Lower lobe of right lung (tissue), 2 donors: ENCODE measurements at regions not wholly inside any gene's neighbourhood (a gene's known extent, or its start where the extent isn't known, plus 50 kb on each side); places are given as distances from the start of the nearest gene placed in this dataset.

Experiments
- ATAC-seq, 2 donors: fragments of 200-7000 bp; cut with Tn5 transposase; one replicate each; pipeline ENCODE4 v1.9.1; 2020 to 2022; ENCODE audit warnings: mild to moderate bottlenecking in 2 of 2, moderate library complexity in 2 of 2
- DNase-seq: peaks from one replicate; pipeline ENCODE4 v3.0.0-alpha.2; 2020
- H3K27ac ChIP-seq: fragments of 200-600 bp; one replicate; pipeline ENCODE4 v1.8.0; 2022
- H3K27me3 ChIP-seq: fragments of 200-600 bp; one replicate; pipeline ENCODE4 v1.8.0; 2022; ENCODE audit warnings: low read depth
- H3K36me3 ChIP-seq: fragments of 200-600 bp; one replicate; pipeline ENCODE4 v1.8.0; 2022; ENCODE audit warnings: mild to moderate bottlenecking
- H3K4me1 ChIP-seq: fragments of 200-600 bp; one replicate; pipeline ENCODE4 v1.8.0; 2022
- H3K4me3 ChIP-seq: fragments of 200-600 bp; one replicate; pipeline ENCODE4 v1.8.0; 2022; ENCODE audit warnings: mild to moderate bottlenecking
- H3K9me3 ChIP-seq: fragments of 200-600 bp; one replicate; pipeline ENCODE4 v1.8.0; 2022
- intact Hi-C: fragments of 100-400 bp; cut with DNase I; formaldehyde crosslinking; loops from one replicate; pipeline ENCODE4 v1.11.0; 2022
- TF ChIP-seq, protein P1 (sequence below): fragments of 200-600 bp; IDR thresholded peaks from one replicate; pipeline ENCODE4 v1.8.0; 2022; ENCODE audit warnings: antibody characterized with exemption, mild to moderate bottlenecking
- donor health status: DM: no; HTN: yes; CAD: no; lungs with severe emphysema.

DNA sequence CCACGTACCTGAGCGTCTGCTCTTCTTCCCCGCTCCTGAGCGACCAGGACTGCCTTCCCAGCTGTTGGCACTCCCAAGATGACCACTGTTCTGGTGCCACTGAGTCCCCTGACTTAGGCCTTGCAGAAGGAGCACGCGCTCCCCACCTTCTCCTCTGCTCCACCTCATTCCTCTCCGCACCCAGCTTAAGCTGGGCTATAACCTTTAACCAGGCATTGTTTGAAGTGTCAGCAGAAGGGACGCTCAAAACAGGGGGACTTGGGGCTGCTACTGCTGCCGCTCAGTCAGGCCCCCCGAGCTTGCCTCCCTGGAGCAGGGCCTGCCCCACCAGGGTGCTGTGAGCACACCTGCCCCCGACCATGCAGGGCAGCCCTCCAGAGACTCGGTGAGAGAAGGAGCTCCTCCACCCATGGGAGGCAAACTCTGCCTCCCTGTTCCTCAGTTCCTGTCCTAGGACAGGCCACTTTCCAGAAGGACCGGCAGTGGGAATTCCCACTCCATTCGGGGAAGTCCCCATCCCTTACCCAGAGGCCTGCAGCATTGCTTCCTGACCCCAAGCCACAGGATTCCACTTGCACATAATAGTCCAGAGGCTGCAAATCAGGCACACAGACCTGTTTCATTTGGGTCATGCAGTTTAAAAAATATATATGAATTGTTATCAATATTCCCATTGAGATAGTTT, 99.7 kb upstream of the ENPP6 start:
- H3K9me3 ChIP-seq = no peaks in the 10 kb centered on the region
- DNase-seq (no peak), ATAC-seq (peak in 1 of 2 donors; percentile 23)
- TF ChIP-seq, protein P1, sequence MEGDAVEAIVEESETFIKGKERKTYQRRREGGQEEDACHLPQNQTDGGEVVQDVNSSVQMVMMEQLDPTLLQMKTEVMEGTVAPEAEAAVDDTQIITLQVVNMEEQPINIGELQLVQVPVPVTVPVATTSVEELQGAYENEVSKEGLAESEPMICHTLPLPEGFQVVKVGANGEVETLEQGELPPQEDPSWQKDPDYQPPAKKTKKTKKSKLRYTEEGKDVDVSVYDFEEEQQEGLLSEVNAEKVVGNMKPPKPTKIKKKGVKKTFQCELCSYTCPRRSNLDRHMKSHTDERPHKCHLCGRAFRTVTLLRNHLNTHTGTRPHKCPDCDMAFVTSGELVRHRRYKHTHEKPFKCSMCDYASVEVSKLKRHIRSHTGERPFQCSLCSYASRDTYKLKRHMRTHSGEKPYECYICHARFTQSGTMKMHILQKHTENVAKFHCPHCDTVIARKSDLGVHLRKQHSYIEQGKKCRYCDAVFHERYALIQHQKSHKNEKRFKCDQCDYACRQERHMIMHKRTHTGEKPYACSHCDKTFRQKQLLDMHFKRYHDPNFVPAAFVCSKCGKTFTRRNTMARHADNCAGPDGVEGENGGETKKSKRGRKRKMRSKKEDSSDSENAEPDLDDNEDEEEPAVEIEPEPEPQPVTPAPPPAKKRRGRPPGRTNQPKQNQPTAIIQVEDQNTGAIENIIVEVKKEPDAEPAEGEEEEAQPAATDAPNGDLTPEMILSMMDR = no peak
- no peaks in the 10 kb centered on the region for H3K4me1 ChIP-seq
- H3K4me3 ChIP-seq = no peak overlapping the region
- H3K36me3 ChIP-seq = no peaks in the 10 kb centered on the region
- intact Hi-C loops = no loop called here
- H3K27ac ChIP-seq = no peak overlapping the region
- no peaks in the 10 kb centered on the region for H3K27me3 ChIP-seq

DNA sequence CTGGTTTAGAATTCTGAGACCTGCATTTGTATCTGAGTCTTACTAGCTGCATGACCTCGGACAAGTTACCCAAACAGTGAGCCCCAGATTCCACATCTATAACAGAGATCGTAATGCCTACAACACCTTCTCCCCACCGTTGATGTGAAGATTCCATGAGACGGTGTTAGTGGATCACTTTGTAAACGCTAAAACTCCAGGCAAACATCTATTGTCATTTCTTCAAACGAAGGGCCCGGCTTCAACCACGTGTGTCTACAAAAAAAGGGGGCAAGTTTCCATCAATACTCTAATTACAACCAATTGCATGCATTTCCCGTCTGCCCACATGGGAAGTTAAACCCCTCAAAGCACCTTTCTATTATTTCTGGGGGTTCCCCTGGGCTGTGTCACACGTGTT, 99.1 kb upstream of the ENPP6 start:
- Histone ChIP-seq H3K27ac (no peak overlapping the region), H3K9me3 (no peaks in the 10 kb centered on the region), H3K36me3 (no peaks in the 10 kb centered on the region), H3K4me3 (no peak overlapping the region), H3K27me3 (no peaks in the 10 kb centered on the region), H3K4me1 (no peaks in the 10 kb centered on the region)
- ATAC-seq (no peak), DNase-seq (no peak)
- intact Hi-C loops = no loop called here
- TF ChIP-seq, protein P1 = no peak

DNA sequence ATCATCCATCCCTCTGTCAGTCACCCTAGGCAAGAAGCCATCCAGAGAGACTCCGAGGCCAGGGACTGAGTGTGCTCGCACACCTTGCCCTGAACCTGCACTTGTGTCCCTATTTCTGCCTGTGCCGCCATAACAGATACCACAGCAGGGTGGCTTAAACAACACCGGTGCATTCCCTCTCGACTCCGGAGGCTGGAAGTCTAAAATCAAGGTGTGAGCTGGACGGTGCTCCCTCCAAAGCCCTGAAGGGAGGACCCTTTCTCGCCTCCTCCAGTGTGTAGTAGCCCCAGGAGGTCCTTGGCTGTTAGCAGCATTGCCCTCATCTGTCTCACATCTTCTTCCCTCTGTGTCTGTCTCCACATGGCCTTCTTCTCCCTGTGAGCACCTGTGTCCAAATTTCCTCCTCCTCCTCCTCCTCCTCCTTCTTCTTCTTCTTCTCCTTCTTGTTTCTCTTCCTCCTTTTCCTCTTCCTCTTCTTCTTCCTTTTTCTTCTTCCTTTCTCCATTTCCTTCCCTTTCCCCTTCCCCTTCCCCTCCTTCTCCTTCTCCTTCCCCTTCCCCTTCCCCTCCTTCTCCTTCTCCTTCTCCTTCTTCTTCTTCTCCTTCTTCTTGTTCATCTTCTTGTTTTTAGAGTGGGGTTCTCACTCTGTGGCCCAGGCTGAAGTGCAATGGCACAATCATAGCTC, 98.1 kb upstream of the ENPP6 start:
- intact Hi-C loops = no loop called here
- Histone ChIP-seq H3K4me3 (no peak overlapping the region), H3K27ac (no peak overlapping the region), H3K9me3 (no peaks in the 10 kb centered on the region), H3K4me1 (no peaks in the 10 kb centered on the region), H3K27me3 (no peaks in the 10 kb centered on the region), H3K36me3 (no peaks in the 10 kb centered on the region)
- DNase-seq (no peak), ATAC-seq (no peak)
- TF ChIP-seq, protein P1 = no peak

DNA sequence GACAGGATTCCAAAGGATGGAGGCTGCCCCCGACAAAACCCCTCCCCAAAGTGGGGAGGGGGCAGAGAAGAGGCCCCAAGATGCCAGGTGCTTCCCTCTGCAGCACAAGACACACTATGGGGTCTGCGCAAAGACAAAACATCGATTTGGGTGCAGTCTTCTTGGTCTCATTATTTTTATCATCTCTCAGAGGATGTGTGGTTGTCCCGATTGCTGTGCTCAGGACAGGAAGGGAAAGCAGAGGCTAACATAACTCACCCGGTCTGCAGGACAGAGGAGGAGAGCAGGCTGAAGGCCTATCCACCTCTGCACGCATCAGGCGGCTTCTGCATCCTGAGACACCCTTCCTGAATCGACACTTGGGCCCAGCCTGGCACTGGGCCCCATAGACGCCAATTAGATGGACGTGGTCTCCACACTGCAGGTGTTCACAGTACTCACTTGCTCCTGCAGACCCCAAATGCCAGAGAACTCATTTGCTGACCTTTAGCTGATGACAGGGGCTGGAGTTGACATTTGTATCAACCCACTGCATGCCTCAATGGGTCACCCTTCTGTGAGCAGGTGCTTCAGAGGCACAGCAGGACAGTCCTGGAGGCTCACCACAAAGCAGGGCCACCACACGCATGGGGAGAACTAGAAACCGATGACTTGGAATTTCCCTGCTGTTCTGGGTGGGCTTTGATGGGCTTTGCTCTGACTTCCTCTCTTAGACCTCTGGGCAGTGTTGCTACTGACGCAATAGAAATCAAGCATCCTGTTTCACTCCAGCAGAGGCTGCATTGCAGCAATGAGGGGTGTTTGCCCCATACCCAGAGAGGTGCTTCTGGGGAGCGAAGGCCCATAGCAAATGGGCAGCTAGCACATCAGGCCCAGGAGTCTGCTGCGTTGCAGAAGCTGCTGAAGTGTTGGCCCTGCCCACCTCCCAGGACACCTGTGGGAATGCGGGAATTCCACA, 96.3 kb upstream of the ENPP6 start:
- Histone ChIP-seq H3K4me3 (no peak overlapping the region), H3K4me1 (no peaks in the 10 kb centered on the region), H3K27ac (no peak overlapping the region), H3K27me3 (no peaks in the 10 kb centered on the region), H3K9me3 (no peaks in the 10 kb centered on the region), H3K36me3 (no peaks in the 10 kb centered on the region)
- DNase-seq (peak; percentile 52), ATAC-seq (peak; percentile 43 to 63)
- TF ChIP-seq, protein P1 = no peak
- intact Hi-C loops = no loop called here

DNA sequence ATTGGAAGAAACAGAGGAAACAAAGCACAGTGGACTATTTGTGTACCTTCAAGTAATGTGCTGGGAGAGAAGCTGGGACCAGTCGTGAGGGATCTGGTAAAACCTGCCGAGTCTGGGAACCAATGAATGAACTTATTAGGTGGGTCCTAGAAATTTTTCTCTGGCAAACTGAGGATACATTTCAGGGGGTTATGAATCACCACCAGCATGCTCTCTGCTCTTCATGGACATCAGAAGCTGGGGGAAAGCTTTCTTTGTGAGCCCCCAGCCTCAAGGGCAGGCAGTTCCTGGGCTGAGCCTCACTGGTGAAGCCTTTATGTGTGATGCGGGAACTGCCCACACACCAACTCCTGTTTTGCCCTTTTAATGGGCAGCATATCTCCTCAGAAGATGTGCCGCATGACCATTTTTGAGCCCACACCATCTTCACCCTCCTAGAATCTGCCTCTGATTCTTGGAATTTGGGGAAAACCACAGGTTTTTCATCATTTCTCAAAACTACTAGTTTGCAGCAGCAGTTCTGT, 95.4 kb upstream of the ENPP6 start:
- DNase-seq = no peak
- no peak overlapping the region for H3K27ac ChIP-seq
- intact Hi-C loops = no loop called here
- H3K4me1 ChIP-seq = no peaks in the 10 kb centered on the region
- TF ChIP-seq, protein P1 = no peak
- no peaks in the 10 kb centered on the region for H3K36me3 ChIP-seq
- H3K27me3 ChIP-seq = no peaks in the 10 kb centered on the region
- no peak overlapping the region for H3K4me3 ChIP-seq
- no peak for ATAC-seq
- no peaks in the 10 kb centered on the region for H3K9me3 ChIP-seq
